HL-60 (cell line): ENCODE measurements at regions not wholly inside any gene's neighbourhood (a gene's known extent, or its start where the extent isn't known, plus 50 kb on each side); places are given as distances from the start of the nearest gene placed in this dataset.

Experiments
- DNase-seq, 2 experiments: peaks; one replicate each; pipeline ENCODE4 v3.0.0-alpha.2; 2010 to 2020; ENCODE audit warnings: low read depth in 1 of 2, low spot score in 1 of 2
- H3K27ac ChIP-seq: fragments of 250-450 bp; sonication (Bioruptor Pico); replicated peaks from 2 replicates; pipeline ENCODE4 v1.5.1; 2020; ENCODE audit warnings: mild to moderate bottlenecking, moderate library complexity
- H3K27me3 ChIP-seq: fragments of 250-450 bp; sonication (Bioruptor Pico); 2 replicates; pipeline ENCODE4 v1.5.1; 2021; ENCODE audit warnings: mild to moderate bottlenecking, moderate library complexity; ENCODE audit not compliant: insufficient read depth, poor library complexity, severe bottlenecking
- H3K4me3 ChIP-seq: replicated peaks from 2 replicates; pipeline ENCODE4 v1.5.1; 2011; ENCODE audit warnings: mild to moderate bottlenecking, control low read depth, low read length; ENCODE audit not compliant: insufficient read depth
- GABPA ChIP-seq: IDR thresholded peaks from 2 replicates; pipeline ENCODE4 v1.6.1; 2012; ENCODE audit warnings: low read depth
- POLR2AphosphoS5 ChIP-seq: IDR thresholded peaks from 2 replicates; pipeline ENCODE4 v1.6.1; 2012; ENCODE audit warnings: low read depth
- SPI1 ChIP-seq: IDR thresholded peaks from 2 replicates; pipeline ENCODE4 v1.6.1; 2012; ENCODE audit warnings: low read depth, mild to moderate bottlenecking, borderline replicate concordance
- TF ChIP-seq, protein P1 (sequence below): IDR thresholded peaks from one replicate; pipeline ENCODE4 v1.5.1; 2011; ENCODE audit warnings: low read length, control low read depth, inconsistent platforms; ENCODE audit not compliant: insufficient read depth
- TF ChIP-seq, protein P2 (sequence below): IDR thresholded peaks from 2 replicates; pipeline ENCODE4 v1.6.1; 2012; ENCODE audit warnings: low read depth; ENCODE audit not compliant: insufficient replicate concordance

DNA sequence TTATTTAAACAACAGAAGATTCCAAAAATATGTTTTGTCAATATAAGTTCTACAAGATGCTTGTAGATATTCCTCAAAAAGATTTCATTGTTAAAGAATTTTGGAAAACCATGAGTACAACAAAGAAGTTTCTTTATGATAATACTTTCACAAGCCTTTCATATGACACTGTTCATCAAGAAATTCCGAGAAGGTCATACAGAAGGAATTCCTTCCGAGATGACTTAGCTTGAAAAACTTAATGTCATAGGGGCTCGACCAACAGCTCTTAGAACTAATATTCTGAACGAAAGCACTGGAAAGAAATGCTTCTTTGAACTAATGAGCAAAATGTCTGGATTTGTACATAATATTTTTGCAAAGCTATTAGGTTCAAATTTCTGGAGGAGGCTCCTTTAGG, 403.4 kb downstream of the KLF5 start:
- no peak for DNase-seq
- TF ChIP-seq GABPA (no peak), SPI1 (no peak), POLR2AphosphoS5 (no peak)
- TF ChIP-seq, protein P1, sequence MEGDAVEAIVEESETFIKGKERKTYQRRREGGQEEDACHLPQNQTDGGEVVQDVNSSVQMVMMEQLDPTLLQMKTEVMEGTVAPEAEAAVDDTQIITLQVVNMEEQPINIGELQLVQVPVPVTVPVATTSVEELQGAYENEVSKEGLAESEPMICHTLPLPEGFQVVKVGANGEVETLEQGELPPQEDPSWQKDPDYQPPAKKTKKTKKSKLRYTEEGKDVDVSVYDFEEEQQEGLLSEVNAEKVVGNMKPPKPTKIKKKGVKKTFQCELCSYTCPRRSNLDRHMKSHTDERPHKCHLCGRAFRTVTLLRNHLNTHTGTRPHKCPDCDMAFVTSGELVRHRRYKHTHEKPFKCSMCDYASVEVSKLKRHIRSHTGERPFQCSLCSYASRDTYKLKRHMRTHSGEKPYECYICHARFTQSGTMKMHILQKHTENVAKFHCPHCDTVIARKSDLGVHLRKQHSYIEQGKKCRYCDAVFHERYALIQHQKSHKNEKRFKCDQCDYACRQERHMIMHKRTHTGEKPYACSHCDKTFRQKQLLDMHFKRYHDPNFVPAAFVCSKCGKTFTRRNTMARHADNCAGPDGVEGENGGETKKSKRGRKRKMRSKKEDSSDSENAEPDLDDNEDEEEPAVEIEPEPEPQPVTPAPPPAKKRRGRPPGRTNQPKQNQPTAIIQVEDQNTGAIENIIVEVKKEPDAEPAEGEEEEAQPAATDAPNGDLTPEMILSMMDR = no peak
- TF ChIP-seq, protein P2, sequence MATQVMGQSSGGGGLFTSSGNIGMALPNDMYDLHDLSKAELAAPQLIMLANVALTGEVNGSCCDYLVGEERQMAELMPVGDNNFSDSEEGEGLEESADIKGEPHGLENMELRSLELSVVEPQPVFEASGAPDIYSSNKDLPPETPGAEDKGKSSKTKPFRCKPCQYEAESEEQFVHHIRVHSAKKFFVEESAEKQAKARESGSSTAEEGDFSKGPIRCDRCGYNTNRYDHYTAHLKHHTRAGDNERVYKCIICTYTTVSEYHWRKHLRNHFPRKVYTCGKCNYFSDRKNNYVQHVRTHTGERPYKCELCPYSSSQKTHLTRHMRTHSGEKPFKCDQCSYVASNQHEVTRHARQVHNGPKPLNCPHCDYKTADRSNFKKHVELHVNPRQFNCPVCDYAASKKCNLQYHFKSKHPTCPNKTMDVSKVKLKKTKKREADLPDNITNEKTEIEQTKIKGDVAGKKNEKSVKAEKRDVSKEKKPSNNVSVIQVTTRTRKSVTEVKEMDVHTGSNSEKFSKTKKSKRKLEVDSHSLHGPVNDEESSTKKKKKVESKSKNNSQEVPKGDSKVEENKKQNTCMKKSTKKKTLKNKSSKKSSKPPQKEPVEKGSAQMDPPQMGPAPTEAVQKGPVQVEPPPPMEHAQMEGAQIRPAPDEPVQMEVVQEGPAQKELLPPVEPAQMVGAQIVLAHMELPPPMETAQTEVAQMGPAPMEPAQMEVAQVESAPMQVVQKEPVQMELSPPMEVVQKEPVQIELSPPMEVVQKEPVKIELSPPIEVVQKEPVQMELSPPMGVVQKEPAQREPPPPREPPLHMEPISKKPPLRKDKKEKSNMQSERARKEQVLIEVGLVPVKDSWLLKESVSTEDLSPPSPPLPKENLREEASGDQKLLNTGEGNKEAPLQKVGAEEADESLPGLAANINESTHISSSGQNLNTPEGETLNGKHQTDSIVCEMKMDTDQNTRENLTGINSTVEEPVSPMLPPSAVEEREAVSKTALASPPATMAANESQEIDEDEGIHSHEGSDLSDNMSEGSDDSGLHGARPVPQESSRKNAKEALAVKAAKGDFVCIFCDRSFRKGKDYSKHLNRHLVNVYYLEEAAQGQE = no peak
- Histone ChIP-seq H3K27ac (no peak overlapping the region), H3K27me3 (no peaks in the 10 kb centered on the region), H3K4me3 (no peak overlapping the region)

DNA sequence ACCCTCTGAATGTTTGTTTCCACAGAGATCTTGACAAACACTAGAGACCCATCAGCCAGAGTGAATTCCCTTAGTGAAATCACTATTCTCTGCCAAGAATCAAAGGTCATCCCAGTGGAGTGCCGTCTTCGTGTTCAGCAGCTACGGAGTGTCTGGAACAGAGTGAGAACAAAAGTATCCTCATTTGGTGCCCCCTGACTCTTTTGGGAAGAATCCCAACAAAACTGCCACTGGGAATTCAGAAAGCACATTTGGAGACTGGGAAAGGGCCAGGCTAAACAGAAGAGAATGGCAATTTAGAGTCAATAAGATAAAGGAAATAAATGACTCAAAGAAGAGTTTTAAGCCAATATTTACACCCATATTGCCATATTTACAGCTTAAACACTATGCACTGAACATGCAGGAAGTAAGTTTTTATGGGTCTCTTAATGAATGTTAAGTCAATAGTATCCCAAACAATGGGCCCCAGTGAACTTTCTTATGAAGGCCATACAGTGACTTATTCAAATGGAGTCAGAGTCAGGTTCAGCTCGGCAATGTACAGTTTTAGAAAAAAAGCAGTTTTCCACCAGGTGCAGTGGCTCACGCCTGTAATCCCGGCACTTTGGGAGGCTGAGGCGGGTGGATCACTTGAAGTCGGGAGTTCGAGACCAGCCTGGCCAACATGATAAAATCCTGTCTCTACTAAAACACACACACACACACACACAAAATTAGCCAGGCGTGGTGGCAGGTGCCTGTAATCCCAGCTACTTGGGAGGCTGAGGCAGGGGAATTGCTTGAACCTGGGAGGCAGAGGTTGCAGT, 392.6 kb downstream of the KLF5 start:
- H3K27me3 ChIP-seq = no peaks in the 10 kb centered on the region

DNA sequence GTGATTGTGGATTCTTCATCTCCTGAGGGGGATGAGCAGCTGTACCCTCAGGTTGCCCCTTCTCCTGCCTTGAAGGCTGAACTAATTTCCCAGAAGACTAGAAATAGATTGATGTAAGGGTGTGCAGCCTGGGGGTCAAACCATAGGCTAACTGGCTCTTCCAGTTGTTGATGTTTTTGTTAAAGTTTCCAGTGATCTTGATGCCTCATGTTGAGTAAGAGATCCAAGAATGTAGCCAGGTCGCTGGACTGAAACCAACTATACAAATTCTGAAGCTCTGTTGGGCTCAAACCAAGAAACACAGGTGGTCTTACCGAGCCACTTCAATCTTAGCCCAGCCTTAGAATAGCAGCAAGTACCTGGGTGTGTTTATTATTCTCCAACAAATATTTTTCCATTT, 391.8 kb downstream of the KLF5 start:
- Histone ChIP-seq H3K27me3 (no peaks in the 10 kb centered on the region), H3K27ac (no peak overlapping the region), H3K4me3 (no peak overlapping the region)
- no peak for DNase-seq
- TF ChIP-seq, protein P1 = no peak
- TF ChIP-seq POLR2AphosphoS5 (no peak), GABPA (no peak), SPI1 (no peak)
- TF ChIP-seq, protein P2 = no peak

More for the DNA sequence above, 392.6 kb downstream of the KLF5 start:
- no peak for DNase-seq
- Histone ChIP-seq H3K4me3 (no peak overlapping the region), H3K27ac (no peak overlapping the region)
- TF ChIP-seq, protein P1 = no peak
- TF ChIP-seq POLR2AphosphoS5 = no peak

DNA sequence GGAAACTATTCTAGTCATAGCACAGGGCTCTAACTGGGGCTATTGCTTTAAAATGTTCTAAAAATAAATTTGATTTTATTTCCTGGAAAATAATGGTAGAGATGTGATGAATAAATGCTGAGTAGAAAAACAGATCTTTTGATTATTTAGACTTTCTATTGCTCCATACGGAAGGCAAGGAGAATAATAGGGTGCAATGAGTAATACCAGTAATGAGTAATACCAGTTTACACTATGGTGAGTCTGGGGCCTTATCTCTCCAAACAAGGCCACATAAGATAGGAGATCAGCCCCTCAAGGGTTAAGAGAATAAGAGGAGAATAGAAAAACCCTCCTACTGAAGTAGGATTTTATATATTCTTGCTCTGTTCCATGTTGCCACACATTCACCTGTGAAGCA, 390.4 kb downstream of the KLF5 start:
- no peak overlapping the region for H3K4me3 ChIP-seq
- no peak overlapping the region for H3K27ac ChIP-seq
- no peaks in the 10 kb centered on the region for H3K27me3 ChIP-seq
- DNase-seq = no peak
- TF ChIP-seq GABPA = no peak
- TF ChIP-seq, protein P1 = no peak
- TF ChIP-seq, protein P2 = no peak
- TF ChIP-seq SPI1 = no peak
- TF ChIP-seq POLR2AphosphoS5 = no peak
